Natural killer cell treated with Interleukin-12 subunit alpha and Interleukin-12 subunit beta and Interleukin-15 and Interleukin-18, amount 100 ng/mL, for 72 hours (primary cell): ENCODE measurements at regions not wholly inside any gene's neighbourhood (a gene's known extent, or its start where the extent isn't known, plus 50 kb on each side); places are given as distances from the start of the nearest gene placed in this dataset.
"Not testable (repeated sequence)": the region's sequence is repeated elsewhere in the genome, so short reads cannot be mapped to it uniquely, and the experiment has no call there.

Source experiments
- ATAC-seq, 2 donors: fragments of 150-1000 bp; cut with Tn5 transposase in 1 of 2; sonication (Bioruptor Pico), chemical (Tn5 transposase) in 1 of 2; 2 replicates each; pipeline ENCODE4 v1.10.0; 2021
- DNase-seq: peaks from one replicate; pipeline ENCODE4 v3.0.0; 2022; ENCODE audit warnings: low spot score
- H3K27ac Mint-ChIP-seq, 2 donors: 1 replicate in 1 of 2; 2 replicates in 1 of 2; pipeline ENCODE4 v1.8.0; 2022; ENCODE audit warnings: mixed read lengths in 2 of 2, mild to moderate bottlenecking in 1 of 2, moderate library complexity in 1 of 2
- H3K27me3 Mint-ChIP-seq, 2 donors: 1 replicate in 1 of 2; 2 replicates in 1 of 2; pipeline ENCODE4 v1.8.0; 2022; ENCODE audit warnings: mixed read lengths in 2 of 2
- H3K36me3 Mint-ChIP-seq: one replicate; pipeline ENCODE4 v1.8.0; 2022; ENCODE audit warnings: mixed read lengths
- H3K4me1 Mint-ChIP-seq, 2 donors: 1 replicate in 1 of 2; 2 replicates in 1 of 2; pipeline ENCODE4 v1.8.0; 2022; ENCODE audit warnings: low read depth in 2 of 2, mixed read lengths in 2 of 2, mild to moderate bottlenecking in 1 of 2
- H3K4me3 Mint-ChIP-seq: one replicate; pipeline ENCODE4 v1.8.0; 2022; ENCODE audit warnings: mixed read lengths
- H3K9me3 Mint-ChIP-seq: 2 replicates; pipeline ENCODE4 v1.8.0; 2022; ENCODE audit warnings: mixed read lengths

DNA sequence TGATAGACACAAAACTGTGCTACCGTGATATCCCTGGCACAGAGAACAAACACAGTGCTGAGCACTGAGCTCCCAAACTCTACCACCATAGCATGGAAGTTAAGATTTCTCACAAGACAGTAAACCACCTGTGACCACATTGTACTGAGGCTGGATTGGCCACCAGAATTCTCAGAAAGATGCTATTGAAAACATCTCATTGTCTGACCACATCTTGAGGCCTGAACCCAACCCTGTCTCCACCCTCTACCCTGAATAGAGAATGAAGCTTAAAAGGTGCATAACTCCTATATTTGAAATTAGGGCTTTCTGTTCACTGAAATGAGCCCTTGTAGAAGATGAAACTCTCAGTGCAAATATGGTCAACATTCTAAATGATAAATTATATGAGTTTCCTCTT, 281.3 kb upstream of the NPAP1 start:
- Mint-ChIP-seq H3K4me1 (no peaks in the 10 kb centered on the region), H3K4me3 (no peak overlapping the region), H3K27me3 (no peaks in the 10 kb centered on the region), H3K27ac (no peak overlapping the region), H3K36me3 (no peaks in the 10 kb centered on the region), H3K9me3 (peaks cover 7% of the 10 kb centered on the region)
- ATAC-seq (no peak), DNase-seq (no peak)

DNA sequence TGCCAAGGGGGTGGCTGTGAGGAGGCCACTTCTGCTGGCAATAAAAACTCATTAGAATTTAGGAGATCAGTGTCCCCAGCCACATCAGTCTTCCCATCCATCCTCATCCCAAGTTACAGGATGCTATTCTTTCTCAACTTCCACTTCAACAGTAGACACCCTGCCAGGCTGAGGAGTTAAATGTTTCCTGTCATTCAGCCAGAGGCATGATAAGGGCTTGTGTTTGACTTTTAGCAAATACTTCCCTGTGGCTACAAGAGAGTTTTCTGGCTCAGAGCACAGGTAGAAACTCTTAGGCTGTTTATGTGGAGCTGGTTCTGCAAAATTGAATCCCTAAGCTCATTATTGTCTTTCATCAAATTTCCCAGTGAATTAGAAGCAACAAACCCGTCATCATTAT, 262.9 kb upstream of the NPAP1 start:
- not testable (repeated sequence) for H3K27me3 Mint-ChIP-seq, H3K4me3 Mint-ChIP-seq, ATAC-seq, H3K4me1 Mint-ChIP-seq, DNase-seq, H3K27ac Mint-ChIP-seq, H3K36me3 Mint-ChIP-seq
- peaks cover 29% of the 10 kb centered on the region for H3K9me3 Mint-ChIP-seq

DNA sequence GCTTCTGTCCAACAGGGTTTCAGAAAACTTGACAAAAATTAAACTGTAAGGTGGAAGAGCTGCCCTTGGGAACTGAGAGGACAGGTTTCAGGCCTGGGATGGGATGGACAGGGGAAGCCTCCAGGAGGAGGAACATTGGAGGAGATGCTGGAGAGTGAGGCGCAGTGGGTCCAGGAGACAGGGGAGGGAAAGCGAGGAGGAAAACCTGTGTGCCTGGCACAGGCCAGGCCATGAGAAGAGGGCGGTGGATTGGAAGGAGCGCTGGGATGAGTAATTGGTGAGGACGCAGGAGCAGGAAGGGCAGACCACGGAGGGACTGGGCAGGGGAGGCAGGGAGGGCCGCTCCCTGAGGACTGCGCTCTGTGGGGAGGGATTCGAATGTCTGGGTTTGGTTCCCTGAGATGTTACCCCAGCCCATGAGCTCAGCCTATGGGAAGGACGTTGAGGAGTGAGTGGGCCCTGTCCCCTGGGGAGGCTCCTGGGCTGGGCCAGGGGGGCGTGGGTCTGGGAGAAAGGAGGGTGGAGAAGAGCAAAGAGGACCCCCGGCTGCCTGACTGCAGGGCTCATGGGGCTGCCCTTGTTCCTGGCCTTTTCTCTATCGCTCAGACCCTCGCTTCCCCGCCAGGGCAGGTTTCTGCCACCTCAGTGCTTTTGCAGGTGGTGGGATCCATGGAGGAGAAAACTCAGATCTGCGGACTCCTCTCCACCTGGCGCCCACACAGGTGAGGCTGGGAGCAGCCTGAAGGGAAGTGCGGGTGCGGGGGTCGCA, 249.1 kb upstream of the NPAP1 start:
- DNase-seq, H3K27me3 Mint-ChIP-seq, H3K36me3 Mint-ChIP-seq, H3K4me3 Mint-ChIP-seq, H3K27ac Mint-ChIP-seq, H3K4me1 Mint-ChIP-seq: not testable (repeated sequence)
- H3K9me3 Mint-ChIP-seq: peaks cover 13% of the 10 kb centered on the region
- peak; percentile 20 to 27 for ATAC-seq

DNA sequence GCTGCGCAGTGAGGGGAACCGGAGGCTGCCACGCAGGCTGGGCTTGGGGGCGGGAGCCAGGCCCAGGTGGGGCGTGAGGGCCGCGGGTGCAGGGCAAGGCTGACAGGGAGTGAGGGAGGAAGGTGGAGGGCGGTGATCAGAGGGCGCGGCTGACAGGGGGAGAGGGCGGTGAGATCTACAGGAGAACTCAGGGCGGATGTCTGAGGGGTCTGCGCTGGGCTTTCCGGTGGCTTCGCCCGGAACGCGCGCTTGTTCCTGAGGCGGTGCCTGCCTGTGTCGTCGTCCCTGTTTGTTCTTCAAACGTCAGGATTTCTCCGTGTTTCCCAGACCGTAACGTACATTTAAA, 248.5 kb upstream of the NPAP1 start:
- DNase-seq, H3K4me3 Mint-ChIP-seq: not testable (repeated sequence)
- peak in 1 of 2 donors; percentile 36 for ATAC-seq

DNA sequence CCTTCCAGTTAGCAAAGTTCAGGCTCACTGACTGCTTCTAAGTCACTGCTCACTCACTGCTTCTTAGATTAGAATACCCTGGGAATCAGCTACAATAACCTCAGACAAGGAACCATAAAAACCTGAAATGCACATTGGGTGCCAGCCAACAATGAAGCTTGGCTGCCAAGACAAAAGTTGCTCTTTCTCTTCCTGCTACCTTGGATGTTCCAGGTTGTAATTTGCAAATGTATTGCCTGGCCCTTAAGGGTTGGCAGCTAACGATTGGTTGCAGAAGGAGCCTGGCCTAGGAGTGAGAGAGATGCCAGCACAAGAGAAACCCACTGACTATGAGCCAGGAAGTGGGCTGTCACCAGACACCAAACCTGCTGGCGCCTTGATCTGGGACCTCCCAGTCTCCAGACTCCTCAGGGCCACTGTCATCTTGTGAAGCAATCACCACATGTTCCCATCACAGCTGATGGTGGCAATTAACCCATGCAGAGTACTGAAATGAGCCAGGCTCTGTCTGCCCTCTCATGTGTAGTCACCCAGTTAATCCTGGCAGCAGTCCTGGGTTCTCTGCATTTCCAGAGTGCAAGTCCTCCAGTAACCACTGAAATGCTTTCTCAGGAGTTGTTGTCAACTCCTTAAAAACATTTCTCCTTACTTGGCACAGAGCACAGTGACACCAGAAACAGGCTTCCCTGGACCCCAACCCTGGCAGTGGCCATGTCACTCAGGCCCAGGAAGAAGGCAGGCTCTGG, 240.3 kb upstream of the NPAP1 start:
- H3K4me3 Mint-ChIP-seq, DNase-seq, H3K27me3 Mint-ChIP-seq, H3K4me1 Mint-ChIP-seq, H3K27ac Mint-ChIP-seq, ATAC-seq, H3K36me3 Mint-ChIP-seq, H3K9me3 Mint-ChIP-seq: not testable (repeated sequence)

More for the DNA sequence above, 248.5 kb upstream of the NPAP1 start:
- peaks cover 13% of the 10 kb centered on the region for H3K9me3 Mint-ChIP-seq
- not testable (repeated sequence) for H3K27me3 Mint-ChIP-seq, H3K4me1 Mint-ChIP-seq, H3K27ac Mint-ChIP-seq, H3K36me3 Mint-ChIP-seq

DNA sequence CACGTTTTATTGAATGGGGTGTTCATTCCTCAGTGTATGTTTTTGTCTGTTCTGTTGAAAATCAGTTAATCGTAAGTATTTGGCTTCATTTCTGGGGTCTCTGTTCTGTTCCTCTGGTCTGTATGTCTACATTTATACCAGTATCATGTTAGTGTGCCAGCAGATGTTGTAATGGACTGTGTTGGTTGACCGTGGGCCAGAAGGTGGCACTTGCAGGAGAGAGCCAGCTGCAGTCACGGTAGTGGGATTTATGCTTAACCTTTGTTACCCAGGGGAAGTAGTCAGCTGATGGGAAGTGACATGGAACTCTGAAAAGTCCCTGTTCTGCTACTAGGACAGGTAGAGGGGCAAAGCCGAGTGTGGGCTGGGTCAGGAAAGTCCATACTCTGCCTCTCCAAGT, 238.3 kb upstream of the NPAP1 start:
- not testable (repeated sequence) for DNase-seq, H3K27ac Mint-ChIP-seq, H3K9me3 Mint-ChIP-seq, H3K4me1 Mint-ChIP-seq, ATAC-seq, H3K36me3 Mint-ChIP-seq, H3K27me3 Mint-ChIP-seq, H3K4me3 Mint-ChIP-seq

DNA sequence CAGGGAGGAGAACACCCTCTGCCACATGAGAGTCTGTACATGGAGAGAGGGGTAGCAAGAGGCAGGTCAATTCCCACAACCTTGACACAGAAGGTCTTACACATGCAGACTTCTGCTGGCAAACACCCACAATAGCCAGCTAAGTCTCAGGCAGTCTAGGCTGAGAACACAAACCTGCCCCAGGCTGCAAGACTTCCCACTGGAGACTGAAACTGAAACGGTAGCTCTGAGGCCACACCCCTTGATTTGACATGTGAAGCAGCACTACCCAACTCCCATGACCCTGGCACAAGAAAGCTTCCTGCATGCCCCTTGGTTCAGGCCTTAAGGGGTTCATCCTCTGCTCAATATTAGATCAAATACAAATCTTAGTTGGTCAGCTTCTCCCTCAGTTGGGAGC, 237.8 kb upstream of the NPAP1 start:
- ATAC-seq, H3K27ac Mint-ChIP-seq, H3K27me3 Mint-ChIP-seq, DNase-seq, H3K4me3 Mint-ChIP-seq, H3K36me3 Mint-ChIP-seq, H3K9me3 Mint-ChIP-seq, H3K4me1 Mint-ChIP-seq: not testable (repeated sequence)

DNA sequence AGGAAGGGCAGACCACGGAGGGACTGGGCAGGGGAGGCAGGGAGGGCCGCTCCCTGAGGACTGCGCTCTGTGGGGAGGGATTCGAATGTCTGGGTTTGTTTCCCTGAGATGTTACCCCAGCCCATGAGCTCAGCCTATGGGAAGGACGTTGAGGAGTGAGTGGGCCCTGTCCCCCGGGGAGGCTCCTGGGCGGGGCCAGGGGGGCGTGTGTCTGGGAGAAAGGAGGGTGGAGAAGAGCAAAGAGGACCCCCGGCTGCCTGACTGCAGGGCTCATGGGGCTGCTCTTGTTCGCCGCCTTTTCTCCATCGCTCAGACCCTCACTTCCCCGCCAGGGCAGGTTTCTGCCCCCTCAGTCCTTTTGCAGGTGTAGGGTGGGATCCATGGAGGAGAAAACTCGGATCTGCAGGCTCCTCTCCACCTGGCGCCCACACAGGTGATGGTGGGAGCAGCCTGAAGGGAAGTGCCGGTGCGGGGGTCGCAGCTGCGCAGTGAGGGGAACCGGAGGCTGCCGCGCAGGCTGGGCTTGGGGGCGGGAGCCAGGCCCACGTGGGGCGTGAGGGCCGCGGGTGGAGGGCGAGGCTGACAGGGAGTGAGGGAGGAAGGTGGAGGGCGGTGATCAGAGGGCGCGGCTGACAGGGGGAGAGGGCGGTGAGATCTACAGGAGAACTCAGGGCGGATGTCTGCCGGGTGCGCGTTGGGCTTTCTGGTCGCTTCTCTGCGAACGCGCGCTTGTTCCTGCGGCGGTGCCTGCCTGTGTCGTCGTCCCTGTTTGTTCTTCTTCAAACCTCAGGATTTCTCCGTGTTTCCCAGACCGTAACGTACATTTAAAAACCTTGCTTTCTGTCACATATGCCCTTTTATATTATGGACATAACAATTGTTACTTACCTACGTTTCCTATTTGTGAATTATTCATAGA, 198.2 kb upstream of the NPAP1 start:
- not testable (repeated sequence) for H3K4me1 Mint-ChIP-seq, ATAC-seq, H3K4me3 Mint-ChIP-seq, H3K27ac Mint-ChIP-seq, H3K27me3 Mint-ChIP-seq, DNase-seq, H3K36me3 Mint-ChIP-seq, H3K9me3 Mint-ChIP-seq

DNA sequence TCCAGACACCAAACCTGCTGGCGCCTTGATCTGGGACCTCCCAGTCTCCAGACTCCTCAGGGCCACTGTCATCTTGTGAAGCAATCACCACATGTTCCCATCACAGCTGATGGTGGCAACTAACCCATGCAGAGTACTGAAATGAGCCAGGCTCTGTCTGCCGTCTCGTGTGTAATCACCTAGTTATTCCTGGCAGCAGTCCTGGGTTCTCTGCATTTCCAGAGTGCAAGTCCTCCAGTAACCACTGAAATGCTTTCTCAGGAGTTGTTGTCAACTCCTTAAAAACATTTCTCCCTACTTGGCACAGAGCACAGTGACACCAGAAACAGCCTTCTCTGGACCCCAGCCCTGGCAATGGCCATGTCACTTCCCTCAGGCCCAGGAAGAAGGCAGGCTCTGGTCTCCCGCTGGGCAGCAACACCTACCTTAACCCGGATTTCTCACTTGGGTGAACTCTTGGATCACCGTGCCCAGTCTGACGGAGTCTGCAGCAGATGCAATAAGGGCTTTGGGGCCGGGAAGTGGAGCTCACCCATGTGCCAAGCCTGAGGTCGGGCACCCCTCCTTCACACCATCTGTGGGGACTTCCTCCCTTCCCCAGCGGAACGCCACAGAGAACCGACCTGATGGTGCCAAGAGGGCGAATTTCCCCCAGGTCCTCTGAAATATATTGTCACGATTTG, 189.5 kb upstream of the NPAP1 start:
- not testable (repeated sequence) for H3K4me1 Mint-ChIP-seq, DNase-seq, H3K27ac Mint-ChIP-seq, H3K9me3 Mint-ChIP-seq, H3K4me3 Mint-ChIP-seq, H3K27me3 Mint-ChIP-seq, H3K36me3 Mint-ChIP-seq, ATAC-seq

DNA sequence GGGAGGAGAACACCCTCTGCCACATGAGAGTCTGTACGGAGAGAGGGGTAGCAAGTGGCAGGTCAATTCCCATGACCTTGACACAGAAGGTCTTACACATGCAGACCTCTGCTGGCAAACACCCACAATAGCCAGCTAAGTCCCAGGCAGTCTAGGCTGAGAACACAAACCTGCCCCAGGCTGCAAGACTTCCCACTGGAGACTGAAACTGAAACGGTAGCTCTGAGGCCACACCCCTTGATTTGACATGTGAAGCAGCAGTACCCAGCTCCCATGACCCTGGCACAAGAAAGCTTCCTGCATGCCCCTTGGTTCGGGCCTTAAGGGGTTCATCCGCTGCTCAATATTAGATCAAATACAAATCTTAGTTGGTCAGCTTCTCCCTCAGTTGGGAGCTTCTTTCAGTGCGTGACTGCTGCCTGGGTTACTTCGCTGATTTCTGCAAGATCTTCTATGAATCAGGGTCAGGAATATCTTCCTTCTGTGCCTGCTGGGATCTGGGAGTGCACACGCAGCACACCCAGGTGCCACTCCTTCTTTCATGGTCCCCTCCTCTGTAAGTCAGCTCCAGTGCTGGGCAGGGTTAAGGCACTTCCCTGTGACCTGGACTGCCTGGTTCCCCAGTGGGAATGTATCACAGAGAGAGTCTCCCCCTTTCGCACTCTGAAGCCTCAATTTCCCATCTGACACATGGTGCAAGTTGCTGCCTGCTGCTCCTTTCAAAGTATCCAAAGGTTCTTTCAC, 187.2 kb upstream of the NPAP1 start:
- not testable (repeated sequence) for DNase-seq, H3K36me3 Mint-ChIP-seq, H3K27me3 Mint-ChIP-seq, ATAC-seq, H3K4me3 Mint-ChIP-seq, H3K27ac Mint-ChIP-seq, H3K4me1 Mint-ChIP-seq
- peaks cover 13% of the 10 kb centered on the region for H3K9me3 Mint-ChIP-seq

DNA sequence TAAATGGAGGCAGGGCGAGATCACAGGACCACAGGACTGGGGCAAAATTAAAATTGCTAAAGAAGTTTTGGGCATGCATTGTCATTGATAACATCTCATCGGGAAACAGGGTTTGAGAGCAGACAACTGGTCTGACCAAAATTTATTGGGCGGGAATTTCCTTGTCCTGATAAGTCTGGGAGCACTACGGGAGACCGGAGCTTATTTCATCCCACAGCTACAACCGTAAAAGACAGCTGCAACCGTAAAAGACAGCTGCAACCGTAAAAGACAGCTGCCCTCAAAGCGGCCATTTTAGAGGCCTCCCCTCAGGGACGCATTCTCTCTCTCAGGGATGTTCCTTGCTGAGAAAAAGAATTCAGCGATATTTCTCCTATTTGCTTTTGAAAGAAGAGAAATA, 170.4 kb upstream of the NPAP1 start:
- not testable (repeated sequence) for H3K4me3 Mint-ChIP-seq, H3K36me3 Mint-ChIP-seq

DNA sequence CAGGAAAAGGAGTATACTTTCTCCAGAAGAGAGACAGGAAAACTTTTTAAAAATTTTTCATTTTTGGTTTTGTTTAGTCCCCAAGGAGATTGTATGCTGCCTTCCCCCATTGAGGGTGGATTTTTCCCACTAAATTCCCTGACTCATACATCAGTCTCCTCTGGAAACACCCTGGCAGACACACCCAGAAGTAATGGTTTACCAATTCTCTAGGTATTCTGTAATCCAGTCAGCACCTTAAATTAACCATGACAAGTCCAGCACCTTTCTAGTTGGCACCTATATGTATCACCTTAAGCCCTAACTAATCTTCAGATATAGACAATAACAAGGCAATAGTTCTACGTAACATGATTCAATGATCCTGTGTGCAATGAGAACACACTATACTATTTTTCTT, 165.9 kb upstream of the NPAP1 start:
- not testable (repeated sequence) for H3K27ac Mint-ChIP-seq, ATAC-seq, H3K4me3 Mint-ChIP-seq, H3K4me1 Mint-ChIP-seq, DNase-seq, H3K9me3 Mint-ChIP-seq, H3K27me3 Mint-ChIP-seq, H3K36me3 Mint-ChIP-seq

More for the DNA sequence above, 170.4 kb upstream of the NPAP1 start:
- not testable (repeated sequence) for H3K27ac Mint-ChIP-seq, H3K4me1 Mint-ChIP-seq, ATAC-seq, H3K27me3 Mint-ChIP-seq, DNase-seq, H3K9me3 Mint-ChIP-seq

DNA sequence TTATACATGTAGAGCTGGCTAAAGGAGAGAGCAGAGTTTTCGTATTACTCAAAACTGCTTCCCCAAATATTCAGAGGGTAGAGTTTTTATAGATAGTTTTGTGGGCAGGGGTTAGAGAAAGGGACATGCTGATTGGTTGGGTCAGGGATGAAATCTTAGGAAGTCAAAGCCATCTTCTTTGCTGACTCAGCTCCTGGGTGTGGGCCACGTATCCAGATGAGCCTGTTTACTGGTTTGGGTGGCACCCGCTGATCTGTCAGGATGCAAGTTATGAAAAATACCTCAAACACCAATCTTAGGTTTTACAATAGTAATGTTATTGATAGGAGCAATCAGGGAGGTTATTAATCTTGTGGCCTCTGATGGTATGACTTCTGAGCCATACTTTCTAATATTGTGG, 164.0 kb upstream of the NPAP1 start:
- ATAC-seq, H3K4me3 Mint-ChIP-seq, H3K27me3 Mint-ChIP-seq, H3K27ac Mint-ChIP-seq, H3K4me1 Mint-ChIP-seq, H3K36me3 Mint-ChIP-seq, H3K9me3 Mint-ChIP-seq, DNase-seq: not testable (repeated sequence)
